PC-9 (cell line): ENCODE measurements at regions not wholly inside any gene's neighbourhood (a gene's known extent, or its start where the extent isn't known, plus 50 kb on each side); places are given as distances from the start of the nearest gene placed in this dataset.

ENCODE experiments used
- BruUV-seq: library from RNA; stranded (reverse); fragments of 400-500 nt; replicated peaks from 2 replicates; lab custom pipeline; 2021; lab: Mats Ljungman, UMichigan
- CTCF ChIA-PET: fragments of 300-600 bp; sonication (Branson Sonifier 250); formaldehyde crosslinking; loops from one replicate; lab custom pipeline; 2022; ENCODE audit warnings: antibody characterized with exemption; lab: Charles Lee
- POLR2A ChIA-PET: fragments of 300-600 bp; sonication (Branson Sonifier 250); formaldehyde crosslinking; loops from one replicate; lab custom pipeline; 2022; ENCODE audit warnings: antibody characterized with exemption; ENCODE audit not compliant: unreplicated experiment; lab: Charles Lee
- DNase-seq, 2 experiments: peaks; one replicate each; pipeline versions ENCODE4 v3.0.0 to v3.0.0-alpha.2; 2015 to 2022; ENCODE audit warnings: mixed read lengths in 1 of 2
- H2AFZ ChIP-seq: fragments of 200-600 bp; sonication (generic); 2 replicates; pipeline ENCODE4 v1.8.1; 2017; ENCODE audit warnings: antibody characterized with exemption
- H3F3A ChIP-seq: fragments of 200-600 bp; sonication (generic); 2 replicates; pipeline ENCODE4 v1.8.1; 2017; ENCODE audit warnings: antibody characterized with exemption, mild to moderate bottlenecking, low read depth; ENCODE audit not compliant: insufficient read depth
- H3K27ac ChIP-seq: fragments of 200-600 bp; sonication (generic); 2 replicates; pipeline ENCODE4 v1.6.1; 2016; ENCODE audit warnings: mixed run types
- H3K27me3 ChIP-seq: fragments of 200-600 bp; sonication (generic); 2 replicates; pipeline ENCODE4 v1.6.1; 2016; ENCODE audit warnings: low read depth, mixed run types; ENCODE audit not compliant: insufficient read depth
- H3K36me3 ChIP-seq: fragments of 200-600 bp; sonication (generic); 2 replicates; pipeline ENCODE4 v1.6.1; 2016; ENCODE audit warnings: low read depth, mixed run types
- H3K4me1 ChIP-seq: fragments of 200-600 bp; sonication (generic); replicated peaks from 2 replicates; pipeline ENCODE4 v1.6.1; 2016; ENCODE audit warnings: mixed run types; ENCODE audit not compliant: insufficient read depth
- H3K4me2 ChIP-seq: fragments of 200-600 bp; sonication (generic); 2 replicates; pipeline ENCODE4 v1.6.1; 2017; ENCODE audit warnings: mixed run types
- H3K4me3 ChIP-seq: fragments of 200-600 bp; sonication (generic); 2 replicates; pipeline ENCODE4 v1.6.1; 2016; ENCODE audit warnings: mixed run types
- H3K79me2 ChIP-seq: fragments of 200-600 bp; sonication (generic); 2 replicates; pipeline ENCODE4 v1.6.1; 2017; ENCODE audit warnings: low read depth, mixed run types
- H3K9me2 ChIP-seq: fragments of 200-600 bp; sonication (generic); 2 replicates; pipeline ENCODE4 v1.8.1; 2017; ENCODE audit warnings: mild to moderate bottlenecking; ENCODE audit not compliant: insufficient read depth
- H3K9me3 ChIP-seq: fragments of 200-600 bp; sonication (generic); 2 replicates; pipeline ENCODE4 v1.8.1; 2016; ENCODE audit warnings: low read depth; ENCODE audit not compliant: insufficient read depth
- H4K20me1 ChIP-seq: fragments of 200-600 bp; sonication (generic); 2 replicates; pipeline ENCODE4 v1.8.1; 2017; ENCODE audit not compliant: insufficient read depth
- EZH2 ChIP-seq: fragments of 200-600 bp; sonication (generic); IDR thresholded peaks from 2 replicates; pipeline ENCODE4 v1.8.0; 2017; ENCODE audit warnings: antibody characterized with exemption, low read depth
- intact Hi-C: fragments of 100-400 bp; cut with micrococcal nuclease; formaldehyde crosslinking; loops from one replicate; pipeline ENCODE4 v1.10.0; 2022; ENCODE audit not compliant: unreplicated experiment
- TF ChIP-seq, protein P1 (sequence below): fragments of 200-600 bp; sonication (generic); conservative IDR thresholded peaks from 2 replicates; pipeline ENCODE4 v1.6.1; 2017; ENCODE audit warnings: mixed run types, antibody characterized with exemption, mild to moderate bottlenecking, moderate library complexity

DNA sequence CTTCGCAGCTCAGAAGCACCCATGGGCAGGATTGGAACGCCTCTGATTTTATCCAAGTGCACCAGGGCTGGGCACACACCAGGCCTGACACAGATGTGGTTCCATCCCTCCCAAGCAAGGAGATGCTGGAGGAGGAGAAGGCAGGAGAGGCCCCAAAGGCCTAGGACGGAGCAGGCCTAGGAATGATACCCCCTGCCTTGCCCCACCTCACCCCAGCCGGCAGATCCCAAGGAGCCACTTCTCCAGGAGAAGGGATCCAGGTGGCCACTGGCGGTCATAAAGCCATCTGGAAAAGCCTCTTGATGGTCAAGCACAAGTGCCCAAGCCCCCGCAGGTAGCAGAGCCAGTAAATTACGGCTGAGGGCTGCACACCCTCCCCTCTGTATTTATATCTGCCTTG, 211.8 kb downstream of the TBC1D2B start:
- ChIA-PET CTCF (no interaction called here), POLR2A (no interaction called here)
- intact Hi-C loops: no loop called here
- H3K4me1 ChIP-seq: no peaks in the 10 kb centered on the region
- H3F3A ChIP-seq: no peaks in the 10 kb centered on the region
- no peaks in the 10 kb centered on the region for H3K9me3 ChIP-seq
- H2AFZ ChIP-seq: no peak overlapping the region
- DNase-seq: no peak
- no peaks in the 10 kb centered on the region for H3K9me2 ChIP-seq
- no peak overlapping the region for H3K4me2 ChIP-seq
- peaks cover 24% of the 10 kb centered on the region for H3K27me3 ChIP-seq
- H3K27ac ChIP-seq: no peak overlapping the region
- no peaks in the 10 kb centered on the region for H3K36me3 ChIP-seq
- H3K79me2 ChIP-seq: no peaks in the 10 kb centered on the region
- no TSS peak for BruUV-seq
- TF ChIP-seq EZH2: no peak
- TF ChIP-seq, protein P1, sequence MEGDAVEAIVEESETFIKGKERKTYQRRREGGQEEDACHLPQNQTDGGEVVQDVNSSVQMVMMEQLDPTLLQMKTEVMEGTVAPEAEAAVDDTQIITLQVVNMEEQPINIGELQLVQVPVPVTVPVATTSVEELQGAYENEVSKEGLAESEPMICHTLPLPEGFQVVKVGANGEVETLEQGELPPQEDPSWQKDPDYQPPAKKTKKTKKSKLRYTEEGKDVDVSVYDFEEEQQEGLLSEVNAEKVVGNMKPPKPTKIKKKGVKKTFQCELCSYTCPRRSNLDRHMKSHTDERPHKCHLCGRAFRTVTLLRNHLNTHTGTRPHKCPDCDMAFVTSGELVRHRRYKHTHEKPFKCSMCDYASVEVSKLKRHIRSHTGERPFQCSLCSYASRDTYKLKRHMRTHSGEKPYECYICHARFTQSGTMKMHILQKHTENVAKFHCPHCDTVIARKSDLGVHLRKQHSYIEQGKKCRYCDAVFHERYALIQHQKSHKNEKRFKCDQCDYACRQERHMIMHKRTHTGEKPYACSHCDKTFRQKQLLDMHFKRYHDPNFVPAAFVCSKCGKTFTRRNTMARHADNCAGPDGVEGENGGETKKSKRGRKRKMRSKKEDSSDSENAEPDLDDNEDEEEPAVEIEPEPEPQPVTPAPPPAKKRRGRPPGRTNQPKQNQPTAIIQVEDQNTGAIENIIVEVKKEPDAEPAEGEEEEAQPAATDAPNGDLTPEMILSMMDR: no peak
- no peaks in the 10 kb centered on the region for H4K20me1 ChIP-seq
- no peak overlapping the region for H3K4me3 ChIP-seq

DNA sequence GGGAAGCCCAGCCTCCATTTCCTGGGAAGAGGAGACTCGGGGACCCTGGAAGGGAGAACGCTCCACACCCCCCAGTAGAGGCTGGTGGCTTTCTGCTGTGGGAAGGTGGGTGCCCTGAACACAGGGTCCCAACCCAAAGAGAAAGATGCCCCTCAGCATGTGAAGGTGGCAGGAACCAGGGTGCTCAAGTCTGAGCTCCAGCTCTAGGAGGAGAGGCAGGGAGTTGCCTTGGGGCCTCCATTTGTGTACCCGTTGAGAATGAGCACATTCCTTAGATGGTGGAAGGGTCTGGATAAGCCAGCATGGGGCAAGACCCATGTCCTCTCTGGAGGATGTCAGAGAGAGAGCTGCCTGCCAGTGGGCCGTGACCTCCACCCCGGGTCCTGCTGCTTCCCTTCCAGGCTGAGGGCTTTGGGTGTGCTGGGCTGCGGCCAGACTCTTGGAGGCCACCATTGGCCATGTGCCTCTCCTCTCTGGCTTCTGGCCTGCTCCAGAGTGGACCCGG, 212.4 kb downstream of the TBC1D2B start:
- no peak overlapping the region for H3K4me3 ChIP-seq
- H4K20me1 ChIP-seq: no peaks in the 10 kb centered on the region
- no peak overlapping the region for H3K4me2 ChIP-seq
- no peaks in the 10 kb centered on the region for H3K9me3 ChIP-seq
- DNase-seq: no peak
- H2AFZ ChIP-seq: no peak overlapping the region
- no peaks in the 10 kb centered on the region for H3K4me1 ChIP-seq
- no peak for TF ChIP-seq EZH2
- TF ChIP-seq, protein P1: no peak
- peaks cover 24% of the 10 kb centered on the region for H3K27me3 ChIP-seq
- H3F3A ChIP-seq: no peaks in the 10 kb centered on the region
- no peaks in the 10 kb centered on the region for H3K79me2 ChIP-seq
- intact Hi-C loops: no loop called here
- CTCF ChIA-PET: no interaction called here
- H3K9me2 ChIP-seq: no peaks in the 10 kb centered on the region
- H3K27ac ChIP-seq: no peak overlapping the region
- BruUV-seq: no TSS peak
- H3K36me3 ChIP-seq: no peaks in the 10 kb centered on the region
- POLR2A ChIA-PET: no interaction called here

DNA sequence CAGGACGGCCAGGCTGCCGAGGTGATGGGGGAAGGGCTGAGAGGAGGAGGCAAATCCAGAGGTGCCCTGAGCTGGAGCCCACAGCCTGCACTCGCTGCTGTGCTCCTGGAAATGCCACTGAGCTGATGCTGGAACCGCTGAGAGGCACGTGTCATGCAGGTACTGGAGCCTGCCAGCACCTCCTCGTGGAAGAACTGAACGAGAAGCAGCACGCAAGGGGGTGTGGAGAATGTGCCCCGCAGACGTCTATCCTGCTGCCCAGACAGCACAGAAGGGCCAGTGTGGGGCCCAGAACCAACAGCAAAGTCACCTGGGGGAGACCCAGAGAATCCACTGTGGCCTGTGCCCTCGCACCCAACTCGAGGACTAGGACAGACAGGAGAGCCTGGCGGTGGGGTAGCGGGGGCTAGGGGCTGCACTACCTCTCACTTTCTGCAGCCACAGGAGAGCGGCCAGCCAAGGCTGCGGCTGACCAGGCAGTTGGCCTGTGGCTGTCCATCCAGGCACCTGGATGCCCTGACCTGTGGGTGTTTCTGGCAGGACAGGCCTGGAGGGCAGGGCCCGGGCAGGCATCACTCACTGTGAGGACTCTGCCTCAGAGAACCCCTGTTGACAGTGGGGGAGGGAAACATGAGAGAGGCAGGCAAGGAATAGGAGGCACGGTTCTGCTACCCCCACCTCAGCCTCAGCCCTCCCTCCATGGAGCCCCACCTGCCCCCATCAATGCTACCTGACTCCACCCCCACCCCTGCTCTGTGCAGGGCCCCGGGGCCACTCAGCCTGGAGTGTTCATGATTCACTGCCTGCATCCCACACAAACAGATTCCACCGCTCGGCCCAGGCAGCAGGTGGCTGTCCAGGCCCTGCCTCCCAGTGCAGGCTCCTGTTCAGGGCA, 213.1 kb downstream of the TBC1D2B start:
- no peaks in the 10 kb centered on the region for H3F3A ChIP-seq
- no peaks in the 10 kb centered on the region for H3K4me1 ChIP-seq
- H3K4me2 ChIP-seq: no peak overlapping the region
- intact Hi-C loops: no loop called here
- H3K36me3 ChIP-seq: no peaks in the 10 kb centered on the region
- no peaks in the 10 kb centered on the region for H4K20me1 ChIP-seq
- POLR2A ChIA-PET: no interaction called here
- no peak for DNase-seq
- no peaks in the 10 kb centered on the region for H3K9me3 ChIP-seq
- CTCF ChIA-PET: no interaction called here
- no peak overlapping the region for H3K27ac ChIP-seq
- no peak overlapping the region for H3K4me3 ChIP-seq
- no peaks in the 10 kb centered on the region for H3K9me2 ChIP-seq
- no TSS peak for BruUV-seq
- H2AFZ ChIP-seq: no peak overlapping the region
- peaks cover 24% of the 10 kb centered on the region for H3K27me3 ChIP-seq
- TF ChIP-seq, protein P1: no peak
- no peak for TF ChIP-seq EZH2
- no peaks in the 10 kb centered on the region for H3K79me2 ChIP-seq
